Body of pancreas (tissue), 4 donors: ENCODE measurements at regions not wholly inside any gene's neighbourhood (a gene's known extent, or its start where the extent isn't known, plus 50 kb on each side); places are given as distances from the start of the nearest gene placed in this dataset.
"Not testable (repeated sequence)": the region's sequence is repeated elsewhere in the genome, so short reads cannot be mapped to it uniquely, and the experiment has no call there.

Experiments used
- ATAC-seq: fragments of 150-250 bp; one replicate; pipeline ENCODE4 v1.9.1; 2016
- DNase-seq, 4 donors: peaks; one replicate each; pipeline ENCODE4 v3.0.0-alpha.2; 2019
- H3K27ac ChIP-seq, 4 donors: fragments of 200-600 bp; sonication (generic); 1 replicate in 3 of 4; 2 replicates in 1 of 4; pipeline versions ENCODE4 v1.5.1 to v1.6.1; 2016 to 2019; ENCODE audit warnings: mild to moderate bottlenecking in 1 of 4, mixed read lengths in 1 of 4, moderate library complexity in 1 of 4
- H3K27me3 ChIP-seq, 2 donors: fragments of 200-600 bp; sonication (generic); one replicate each; pipeline ENCODE4 v1.6.0; 2016; ENCODE audit warnings: mild to moderate bottlenecking in 1 of 2
- H3K36me3 ChIP-seq, 2 donors: fragments of 200-600 bp; sonication (generic); replicated peaks in 1 of 2; 2 replicates each; pipeline ENCODE4 v1.5.1; 2016; ENCODE audit warnings: low read depth in 2 of 2; ENCODE audit not compliant: insufficient read depth in 1 of 2
- H3K4me1 ChIP-seq: fragments of 200-600 bp; sonication (generic); one replicate; pipeline ENCODE4 v1.6.0; 2016
- H3K4me3 ChIP-seq, 2 donors: fragments of 200-600 bp; sonication (generic); 1 replicate in 1 of 2; 2 replicates in 1 of 2; pipeline ENCODE4 v1.5.1; 2016 to 2019
- H3K9me3 ChIP-seq, 3 donors: fragments of 200-600 bp; sonication (generic); 1 replicate in 2 of 3; 2 replicates in 1 of 3; pipeline ENCODE4 v1.5.1; 2016
- POLR2A ChIP-seq, 3 donors: fragments of 450-650 bp; IDR thresholded peaks; one replicate each; pipeline ENCODE4 v1.6.1; 2016; ENCODE audit warnings: antibody characterized with exemption in 3 of 3, mild to moderate bottlenecking in 2 of 3
- WGBS, 2 donors: methylation state at CpG; one replicate each; pipeline ENCODE4 v1.1.5; 2017; 5-methylcytosine and 5-hydroxymethylcytosine counted together
- intact Hi-C: fragments of 100-400 bp; cut with DNase I; formaldehyde crosslinking; loops from one replicate; pipeline ENCODE4 v1.15.1; 2023
- TF ChIP-seq, protein P1 (sequence below), 7 experiments: fragments of 450-650 bp in 4 of 7; fragments of 200-600 bp in 3 of 7; sonication (generic) in 3 of 7; IDR thresholded peaks; one replicate each; pipeline ENCODE4 v1.5.1; 2016 to 2019; ENCODE audit warnings: antibody characterized with exemption in 7 of 7

DNA sequence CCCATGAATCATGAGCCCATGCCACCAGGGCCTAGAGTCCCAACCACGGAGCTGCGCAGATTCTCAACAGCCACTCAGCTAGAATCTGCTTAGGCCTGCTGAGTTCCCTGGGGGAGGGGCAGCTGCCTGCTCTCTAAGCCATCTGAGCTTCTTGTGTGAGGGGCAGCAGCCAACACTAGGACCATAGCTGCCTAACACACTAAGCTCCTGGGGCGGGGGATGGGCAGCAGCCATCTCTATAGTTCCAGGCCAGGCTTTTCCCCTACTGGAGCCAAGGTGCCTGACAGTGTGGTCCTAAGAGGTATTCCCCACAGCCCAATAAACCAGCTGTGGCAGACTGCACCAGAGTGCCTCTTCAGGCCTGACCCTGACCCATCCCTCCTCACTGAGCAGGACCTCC is 255.9 kb upstream of the ACO1 start:
- H3K9me3 ChIP-seq = no peaks in the 10 kb centered on the region
- H3K4me1 ChIP-seq = no peaks in the 10 kb centered on the region
- 74% methylated on average over 3 of the region's 3 CpGs; no CpG with 5 or more reads in 1 of the 2 donors for WGBS, 2 donors
- ATAC-seq = no peak
- intact Hi-C loops = no loop called here
- H3K36me3 ChIP-seq = no peaks in the 10 kb centered on the region
- TF ChIP-seq POLR2A (IDR thresholded peaks at IDR 0.05) = no peak
- TF ChIP-seq, protein P1, sequence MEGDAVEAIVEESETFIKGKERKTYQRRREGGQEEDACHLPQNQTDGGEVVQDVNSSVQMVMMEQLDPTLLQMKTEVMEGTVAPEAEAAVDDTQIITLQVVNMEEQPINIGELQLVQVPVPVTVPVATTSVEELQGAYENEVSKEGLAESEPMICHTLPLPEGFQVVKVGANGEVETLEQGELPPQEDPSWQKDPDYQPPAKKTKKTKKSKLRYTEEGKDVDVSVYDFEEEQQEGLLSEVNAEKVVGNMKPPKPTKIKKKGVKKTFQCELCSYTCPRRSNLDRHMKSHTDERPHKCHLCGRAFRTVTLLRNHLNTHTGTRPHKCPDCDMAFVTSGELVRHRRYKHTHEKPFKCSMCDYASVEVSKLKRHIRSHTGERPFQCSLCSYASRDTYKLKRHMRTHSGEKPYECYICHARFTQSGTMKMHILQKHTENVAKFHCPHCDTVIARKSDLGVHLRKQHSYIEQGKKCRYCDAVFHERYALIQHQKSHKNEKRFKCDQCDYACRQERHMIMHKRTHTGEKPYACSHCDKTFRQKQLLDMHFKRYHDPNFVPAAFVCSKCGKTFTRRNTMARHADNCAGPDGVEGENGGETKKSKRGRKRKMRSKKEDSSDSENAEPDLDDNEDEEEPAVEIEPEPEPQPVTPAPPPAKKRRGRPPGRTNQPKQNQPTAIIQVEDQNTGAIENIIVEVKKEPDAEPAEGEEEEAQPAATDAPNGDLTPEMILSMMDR (IDR thresholded peaks at IDR 0.05) = no peak
- no peak overlapping the region for H3K27ac ChIP-seq
- no peak overlapping the region for H3K4me3 ChIP-seq
- no peak for DNase-seq
- H3K27me3 ChIP-seq = no peaks in the 10 kb centered on the region

DNA sequence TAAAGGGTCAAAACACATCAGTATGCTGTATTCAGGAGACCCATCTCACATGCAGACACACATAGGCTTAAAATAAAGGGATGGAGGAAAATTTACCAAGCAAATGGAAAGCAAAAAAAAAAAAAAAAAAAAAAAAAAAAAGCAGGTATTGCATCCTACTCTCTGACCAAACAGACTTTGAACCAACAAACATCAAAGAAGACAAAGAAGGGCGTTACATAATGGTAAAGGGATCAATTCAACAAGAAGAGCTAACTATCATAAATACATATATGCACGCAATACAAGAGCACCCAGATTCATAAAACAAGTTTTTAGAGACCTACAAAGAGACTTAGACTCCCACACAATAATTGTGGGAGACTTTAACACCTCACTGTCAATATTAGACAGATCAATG is 253.7 kb upstream of the ACO1 start:
- ATAC-seq, H3K36me3 ChIP-seq, H3K4me3 ChIP-seq, H3K27me3 ChIP-seq, H3K27ac ChIP-seq, H3K9me3 ChIP-seq, DNase-seq, intact Hi-C loops, H3K4me1 ChIP-seq: not testable (repeated sequence)
- WGBS, 2 donors = 44 to 58% methylated on average over 2 of the region's 2 CpGs

DNA sequence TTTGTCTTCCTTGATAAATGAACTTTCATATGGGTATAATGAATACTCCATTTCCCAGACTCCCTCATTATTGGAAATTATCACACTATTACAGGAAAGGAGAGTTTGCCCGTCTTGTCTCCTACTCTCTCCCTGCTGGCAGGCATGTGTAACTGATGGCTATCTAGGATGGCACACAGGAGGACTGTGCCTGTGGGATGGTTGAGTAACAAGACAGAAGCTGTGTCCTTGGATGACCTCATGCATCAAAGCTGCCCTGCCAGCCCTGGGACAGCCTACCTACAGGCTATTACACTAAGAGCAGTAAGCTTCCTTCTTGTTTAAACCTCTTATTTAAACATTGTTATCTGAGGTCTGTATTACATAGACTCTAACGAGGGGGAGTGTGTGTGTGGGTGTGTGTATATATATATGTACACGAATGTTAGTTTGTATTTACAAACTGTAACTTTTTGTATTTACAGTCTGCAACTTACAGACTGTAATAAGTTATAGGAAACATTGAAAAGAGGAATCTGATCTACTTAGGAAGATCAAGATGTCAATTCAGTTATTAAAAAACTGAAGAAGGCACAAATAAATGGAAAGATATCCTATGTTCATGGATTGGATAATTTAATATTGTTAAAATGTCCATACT is 247.6 kb upstream of the ACO1 start:
- ATAC-seq = no peak
- no peaks in the 10 kb centered on the region for H3K9me3 ChIP-seq
- no peak overlapping the region for H3K4me3 ChIP-seq
- no peak for DNase-seq
- intact Hi-C loops = no loop called here
- no peaks in the 10 kb centered on the region for H3K4me1 ChIP-seq
- H3K36me3 ChIP-seq = no peaks in the 10 kb centered on the region
- no peaks in the 10 kb centered on the region for H3K27me3 ChIP-seq
- TF ChIP-seq POLR2A (IDR thresholded peaks at IDR 0.05) = no peak
- TF ChIP-seq, protein P1 (IDR thresholded peaks at IDR 0.05) = no peak
- 15 to 18% methylated on average over 3 of the region's 3 CpGs for WGBS, 2 donors
- no peak overlapping the region for H3K27ac ChIP-seq

DNA sequence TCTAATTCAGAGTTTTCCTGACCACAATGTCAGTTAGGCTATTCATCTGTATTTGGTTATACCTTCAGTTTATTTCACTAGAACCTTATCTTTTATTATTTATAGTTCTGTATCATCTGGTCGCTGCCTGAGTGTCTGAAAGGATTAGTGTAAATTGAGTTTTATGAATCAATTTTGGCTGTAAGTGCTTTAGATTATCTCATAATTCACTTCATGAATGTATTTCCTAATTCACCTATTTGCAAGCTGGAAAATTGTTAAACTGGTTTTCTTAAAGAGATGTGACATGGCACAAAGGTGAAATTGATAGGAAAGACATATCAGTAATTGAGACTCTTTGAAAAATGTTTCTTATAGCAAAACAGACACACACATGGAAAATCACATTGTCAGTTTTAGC is 242.4 kb upstream of the ACO1 start:
- TF ChIP-seq POLR2A (IDR thresholded peaks at IDR 0.05) = no peak
- TF ChIP-seq, protein P1 (IDR thresholded peaks at IDR 0.05) = no peak
- 25 to 41% methylated on average over 1 of the region's 1 CpG for WGBS, 2 donors
- no peaks in the 10 kb centered on the region for H3K27me3 ChIP-seq
- no peaks in the 10 kb centered on the region for H3K4me1 ChIP-seq
- intact Hi-C loops = no loop called here
- no peak overlapping the region for H3K4me3 ChIP-seq
- DNase-seq (no peak), ATAC-seq (no peak)
- H3K9me3 ChIP-seq = no peaks in the 10 kb centered on the region
- H3K36me3 ChIP-seq = no peaks in the 10 kb centered on the region
- no peak overlapping the region for H3K27ac ChIP-seq

DNA sequence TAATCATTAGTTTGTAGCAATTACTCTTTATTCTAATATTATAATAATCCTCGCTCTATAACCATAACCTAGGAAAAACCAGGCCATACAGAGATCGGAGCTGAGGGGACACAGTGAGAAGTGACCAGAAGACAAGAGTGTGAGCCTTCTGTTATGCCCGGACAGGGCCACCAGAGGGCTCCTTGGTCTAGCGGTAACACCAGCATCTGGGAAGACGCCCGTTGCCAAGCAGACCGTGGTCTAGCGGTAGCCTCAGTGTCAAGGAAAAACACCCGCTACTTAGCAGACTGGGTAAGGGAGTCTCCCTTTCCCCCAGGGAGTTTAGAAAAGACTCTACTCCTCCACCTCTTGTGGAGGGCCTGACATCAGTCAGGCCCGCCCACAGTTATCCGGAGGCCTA is 235.9 kb upstream of the ACO1 start:
- H3K9me3 ChIP-seq, DNase-seq, H3K27ac ChIP-seq, intact Hi-C loops, H3K36me3 ChIP-seq, H3K27me3 ChIP-seq, ATAC-seq, H3K4me1 ChIP-seq, H3K4me3 ChIP-seq: not testable (repeated sequence)
- 62 to 82% methylated on average over 11 of the region's 11 CpGs for WGBS, 2 donors

DNA sequence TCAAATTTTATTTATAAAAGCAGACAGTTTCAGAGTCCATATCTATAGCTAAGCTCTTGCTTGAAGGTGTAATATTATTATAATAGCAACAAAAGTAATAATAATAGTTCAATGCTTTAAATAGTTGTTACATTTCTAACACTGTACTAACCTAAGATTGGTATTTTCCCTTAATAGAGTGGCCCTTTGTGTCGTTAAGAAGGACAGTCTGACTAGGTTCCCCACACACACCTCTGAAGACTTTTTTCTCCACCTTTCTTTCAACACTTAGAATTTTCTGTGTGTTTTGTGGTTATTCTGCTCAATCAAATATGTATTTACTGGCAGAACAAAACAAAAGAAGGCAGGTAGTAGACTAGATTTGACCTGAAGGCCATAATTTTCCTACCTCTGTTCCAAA is 223.2 kb upstream of the ACO1 start:
- H3K27ac ChIP-seq = no peak overlapping the region
- TF ChIP-seq POLR2A (IDR thresholded peaks at IDR 0.05) = no peak
- TF ChIP-seq, protein P1 (IDR thresholded peaks at IDR 0.05) = no peak
- intact Hi-C loops = no loop called here
- WGBS, 2 donors = 46 to 49% methylated on average over 1 of the region's 1 CpG
- H3K9me3 ChIP-seq = no peaks in the 10 kb centered on the region
- no peak overlapping the region for H3K4me3 ChIP-seq
- H3K36me3 ChIP-seq = no peaks in the 10 kb centered on the region
- no peak for DNase-seq
- H3K27me3 ChIP-seq = no peaks in the 10 kb centered on the region
- no peaks in the 10 kb centered on the region for H3K4me1 ChIP-seq
- no peak for ATAC-seq
